MCF 10A (cell line): ENCODE measurements at regions not wholly inside any gene's neighbourhood (a gene's known extent, or its start where the extent isn't known, plus 50 kb on each side); places are given as distances from the start of the nearest gene placed in this dataset.

Experiments used
- BruUV-seq: library from RNA; stranded (reverse); fragments of 400-500 nt; replicated peaks from 2 replicates; lab custom pipeline; 2021; lab: Mats Ljungman, UMichigan
- CTCF ChIA-PET: fragments of 300-600 bp; sonication (Branson Sonifier 250); formaldehyde crosslinking; extraction: SDS; loops from one replicate; lab custom pipeline; 2021; ENCODE audit warnings: antibody characterized with exemption, inconsistent platforms; lab: Yijun Ruan, JAX
- POLR2A ChIA-PET: fragments of 300-600, 350-650 bp; sonication (Branson Sonifier 250); formaldehyde crosslinking; extraction: SDS; loops from one replicate; lab custom pipeline; 2020; ENCODE audit warnings: antibody characterized with exemption, inconsistent platforms; lab: Yijun Ruan, JAX
- DNase-seq: peaks from one replicate; pipeline ENCODE4 v3.0.0-alpha.2; 2018; ENCODE audit not compliant: unreplicated experiment
- H3K27ac Mint-ChIP-seq: one replicate; pipeline ENCODE4 v1.8.0; 2022; ENCODE audit warnings: mild to moderate bottlenecking, low read depth, mixed read lengths; ENCODE audit not compliant: unreplicated experiment
- H3K27me3 Mint-ChIP-seq: one replicate; pipeline ENCODE4 v1.8.0; 2022; ENCODE audit warnings: mixed read lengths; ENCODE audit not compliant: insufficient read depth, unreplicated experiment
- H3K36me3 Mint-ChIP-seq: one replicate; pipeline ENCODE4 v1.8.0; 2022; ENCODE audit warnings: mild to moderate bottlenecking, moderate library complexity, mixed read lengths; ENCODE audit not compliant: insufficient read depth, unreplicated experiment
- H3K4me1 Mint-ChIP-seq: one replicate; pipeline ENCODE4 v1.8.0; 2022; ENCODE audit warnings: mixed read lengths; ENCODE audit not compliant: insufficient read depth, unreplicated experiment
- H3K4me3 Mint-ChIP-seq: one replicate; pipeline ENCODE4 v1.8.0; 2022; ENCODE audit warnings: mild to moderate bottlenecking, moderate library complexity, mixed read lengths; ENCODE audit not compliant: unreplicated experiment
- H3K9me3 Mint-ChIP-seq: one replicate; pipeline ENCODE4 v1.8.0; 2022; ENCODE audit warnings: mixed read lengths; ENCODE audit not compliant: unreplicated experiment
- CTCF ChIP-seq: fragments of 200-600 bp; IDR thresholded peaks from one replicate; pipeline ENCODE4 v1.8.0; 2022; ENCODE audit warnings: antibody characterized with exemption, mild to moderate bottlenecking; ENCODE audit not compliant: unreplicated experiment
- intact Hi-C: fragments of 100-400 bp; cut with micrococcal nuclease; formaldehyde crosslinking; loops from 2 replicates; pipeline ENCODE4 v1.14.1; 2022

DNA sequence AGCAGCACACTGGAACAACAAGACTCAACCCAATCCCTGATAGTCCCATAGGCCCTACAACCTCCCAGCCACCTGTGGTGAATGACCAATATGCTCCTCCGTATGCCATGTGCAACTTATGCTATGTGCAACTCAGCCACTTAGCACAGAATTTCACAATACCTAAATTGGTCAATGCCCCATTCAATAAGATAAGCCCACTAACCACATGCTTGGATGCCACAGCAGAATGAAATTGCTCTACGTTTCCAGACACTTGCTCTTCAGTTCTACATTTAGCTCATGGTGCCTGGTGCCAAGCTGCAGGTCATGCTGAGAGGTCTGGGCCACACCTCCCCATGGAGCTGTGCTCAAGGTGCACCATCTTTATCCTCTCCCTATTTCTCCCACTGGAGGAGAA is 159.8 kb downstream of the EN1 start:
- no peak for TF ChIP-seq CTCF
- ChIA-PET POLR2A (interaction anchor here (1.7 kb wide), 1 partner anchor 10 kb away, joined by 5 read pairs; no protein-coding TSS in a partner anchor), CTCF (no interaction called here)
- peak; percentile 68 for DNase-seq
- Mint-ChIP-seq H3K27me3 (no peaks in the 10 kb centered on the region), H3K4me1 (peaks cover 21% of the 10 kb centered on the region), H3K4me3 (no peak overlapping the region), H3K9me3 (peaks cover 9% of the 10 kb centered on the region), H3K27ac (peak overlapping the region; percentile 46), H3K36me3 (no peaks in the 10 kb centered on the region)
- no TSS peak for BruUV-seq
- intact Hi-C loops: no loop called here

- Mint-ChIP-seq H3K4me1 (peaks cover 21% of the 10 kb centered on the region), H3K4me3 (no peak overlapping the region), H3K27ac (peak overlapping the region; percentile 46), H3K9me3 (peaks cover 9% of the 10 kb centered on the region), H3K27me3 (no peaks in the 10 kb centered on the region), H3K36me3 (no peaks in the 10 kb centered on the region)
- TF ChIP-seq CTCF: no peak
- no peak for DNase-seq
- BruUV-seq: no TSS peak
- CTCF ChIA-PET: no interaction called here
- POLR2A ChIA-PET: interaction anchor here (1.7 kb wide), 1 partner anchor 11 kb away, joined by 5 read pairs; no protein-coding TSS in a partner anchor
- intact Hi-C loops: no loop called here
Observed at GRCh38 chr2:118687192-118687591, 160.3 kb downstream of the EN1 start.

DNA sequence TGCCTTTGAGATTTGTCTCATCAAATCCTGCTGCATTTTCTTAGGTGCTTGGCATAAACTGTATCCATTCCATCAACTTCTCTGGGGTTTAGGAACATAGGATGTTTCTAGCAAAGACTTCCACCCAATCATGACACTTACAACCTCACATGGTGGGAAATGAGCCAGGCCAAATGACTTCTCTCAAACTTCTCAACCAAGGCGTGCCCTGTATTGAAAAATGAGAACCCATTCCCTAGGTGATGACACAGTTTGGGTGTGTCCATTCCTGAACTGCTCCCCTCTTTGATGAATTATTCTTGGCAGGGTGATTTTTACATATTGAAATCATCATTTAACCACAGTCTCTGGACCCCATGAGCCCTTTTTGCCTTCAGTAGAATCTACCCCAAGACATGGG is 161.1 kb downstream of the EN1 start:
- Mint-ChIP-seq H3K4me1 (peaks cover 21% of the 10 kb centered on the region), H3K27me3 (no peaks in the 10 kb centered on the region), H3K4me3 (no peak overlapping the region), H3K36me3 (no peaks in the 10 kb centered on the region), H3K9me3 (peaks cover 6% of the 10 kb centered on the region), H3K27ac (peak overlapping the region; percentile 49)
- peak; percentile 64 for DNase-seq
- ChIA-PET POLR2A (interaction anchor here (1.7 kb wide), 1 partner anchor 12 kb away, joined by 5 read pairs; no protein-coding TSS in a partner anchor), CTCF (interaction anchor here (0.8 kb wide), 1 partner anchor 16 kb away, joined by 3 read pairs; no protein-coding TSS in a partner anchor)
- intact Hi-C loops: no loop called here
- TF ChIP-seq CTCF: no peak
- no TSS peak for BruUV-seq

- Mint-ChIP-seq H3K27me3 (peaks cover 10% of the 10 kb centered on the region), H3K36me3 (no peaks in the 10 kb centered on the region), H3K4me3 (no peak overlapping the region), H3K27ac (no peak overlapping the region), H3K9me3 (no peaks in the 10 kb centered on the region), H3K4me1 (peaks cover 28% of the 10 kb centered on the region)
- DNase-seq: no peak
- ChIA-PET POLR2A (no interaction called here), CTCF (interaction anchor here (0.6 kb wide), 1 partner anchor 9 kb away, joined by 4 read pairs; no protein-coding TSS in a partner anchor)
- intact Hi-C loops: no loop called here
- BruUV-seq: no TSS peak
- no peak for TF ChIP-seq CTCF
Observed at GRCh38 chr2:118683460-118683859, 164.0 kb downstream of the EN1 start.
